ENCODE measurements at regions not wholly inside any gene's neighbourhood (a gene's known extent, or its start where the extent isn't known, plus 50 kb on each side); places are given as distances from the start of the nearest gene placed in this dataset.

GRCh38 chr7:22879280-22879679 is 56.6 kb upstream of the TOMM7 start:
- no peak overlapping the region for H3K4me3 Mint-ChIP-seq
- no peak overlapping the region for H3K27ac Mint-ChIP-seq
- peaks cover 15% of the 10 kb centered on the region for H3K4me1 Mint-ChIP-seq (ENCODE audit: low read depth)
- no peaks in the 10 kb centered on the region for H3K27me3 Mint-ChIP-seq (ENCODE audit: insufficient read depth)
- H3K36me3 Mint-ChIP-seq (ENCODE audit: low read depth): no peaks in the 10 kb centered on the region
- H3K9me3 Mint-ChIP-seq: no peaks in the 10 kb centered on the region
- no peak for DNase-seq
- TF ChIP-seq CTCF (IDR thresholded peaks at IDR 0.05): no peak

GRCh38 chr7:22876986-22877729 is 54.5 kb upstream of the TOMM7 start:
- no peaks in the 10 kb centered on the region for H3K36me3 Mint-ChIP-seq (ENCODE audit: low read depth)
- no peak for TF ChIP-seq CTCF (IDR thresholded peaks at IDR 0.05)
- H3K27ac Mint-ChIP-seq: no peak overlapping the region
- no peak overlapping the region for H3K4me3 Mint-ChIP-seq
- DNase-seq: no peak
- H3K9me3 Mint-ChIP-seq: no peaks in the 10 kb centered on the region
- peaks cover 10% of the 10 kb centered on the region for H3K4me1 Mint-ChIP-seq (ENCODE audit: low read depth)
- no peaks in the 10 kb centered on the region for H3K27me3 Mint-ChIP-seq (ENCODE audit: insufficient read depth)

GRCh38 chr7:22875470-22875869 is 52.8 kb upstream of the TOMM7 start:
- Mint-ChIP-seq H3K36me3 (ENCODE audit: low read depth) (0 out of 2 replicates have a peak, but pooled peaks cover 2% of the 10 kb centered on the region), H3K4me3 (no peak overlapping the region), H3K9me3 (no peaks in the 10 kb centered on the region), H3K27me3 (ENCODE audit: insufficient read depth) (peaks cover 1% of the 10 kb centered on the region; the same call in 1 of the 2 replicates), H3K27ac (no peak overlapping the region), H3K4me1 (ENCODE audit: low read depth) (no peaks in the 10 kb centered on the region)
- no peak for DNase-seq
- no peak for TF ChIP-seq CTCF (IDR thresholded peaks at IDR 0.05)

- Mint-ChIP-seq H3K36me3 (ENCODE audit: low read depth) (0 out of 2 replicates have a peak, but pooled peaks cover 7% of the 10 kb centered on the region), H3K9me3 (no peaks in the 10 kb centered on the region)
- no peak for TF ChIP-seq CTCF (IDR thresholded peaks at IDR 0.05)
These were observed 52.3 kb upstream of the TOMM7 start for GRCh38 chr7:22874904-22875303.

More at GRCh38 chr7:22874904-22875303, 52.3 kb upstream of the TOMM7 start:
- no peak overlapping the region for H3K4me3 Mint-ChIP-seq
- no peak for DNase-seq
- H3K27ac Mint-ChIP-seq: no peak overlapping the region
- no peaks in the 10 kb centered on the region for H3K4me1 Mint-ChIP-seq (ENCODE audit: low read depth)
- H3K27me3 Mint-ChIP-seq (ENCODE audit: insufficient read depth): peaks cover 4% of the 10 kb centered on the region; the same call in 1 of the 2 replicates
